Breast epithelium (tissue), 3 donors: ENCODE measurements at regions not wholly inside any gene's neighbourhood (a gene's known extent, or its start where the extent isn't known, plus 50 kb on each side); places are given as distances from the start of the nearest gene placed in this dataset.

Experiments
- CTCF ChIP-seq, 3 donors: fragments of 450-650 bp; IDR thresholded peaks; one replicate each; pipeline ENCODE4 v1.5.1; 2016 to 2017; ENCODE audit warnings: antibody characterized with exemption in 3 of 3, mild to moderate bottlenecking in 3 of 3, moderate library complexity in 3 of 3
- POLR2A ChIP-seq: fragments of 450-650 bp; IDR thresholded peaks from one replicate; pipeline ENCODE4 v1.6.1; 2016; ENCODE audit warnings: antibody characterized with exemption, mild to moderate bottlenecking, moderate library complexity

DNA sequence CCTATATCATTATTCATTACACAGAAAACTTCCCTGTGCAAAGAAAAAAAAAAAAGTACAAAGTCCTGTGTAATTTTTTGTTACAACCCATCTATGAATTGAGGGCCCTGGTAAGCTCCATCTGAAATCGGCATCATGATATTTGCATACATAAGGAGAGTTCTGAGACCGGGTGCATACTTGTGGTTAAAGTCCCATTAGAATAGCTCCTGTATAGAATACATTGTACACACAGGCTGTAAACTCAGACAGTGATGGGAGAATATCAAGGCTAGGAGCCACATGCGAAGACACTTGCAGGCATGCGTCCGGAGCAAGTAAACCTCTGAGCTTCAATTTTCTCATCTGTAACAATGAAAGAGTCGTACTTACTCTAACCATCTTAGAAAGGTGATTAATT, 353.2 kb downstream of the ETS1 start:
- TF ChIP-seq POLR2A: no peak
- TF ChIP-seq CTCF (IDR thresholded peaks at IDR 0.05): no peak
